ENCODE measurements at regions not wholly inside any gene's neighbourhood (a gene's known extent, or its start where the extent isn't known, plus 50 kb on each side); places are given as distances from the start of the nearest gene placed in this dataset.

GRCh38 chr11:42490506-42490905, 821.3 kb upstream of the API5 start:
- TF ChIP-seq CTCF (IDR thresholded peaks at IDR 0.05) (no peak), POLR2A (IDR thresholded peaks at IDR 0.05) (no peak)

Measured in Peyer's patch (tissue), 4 donors.